ENCODE measurements at regions not wholly inside any gene's neighbourhood (a gene's known extent, or its start where the extent isn't known, plus 50 kb on each side); places are given as distances from the start of the nearest gene placed in this dataset.

DNA sequence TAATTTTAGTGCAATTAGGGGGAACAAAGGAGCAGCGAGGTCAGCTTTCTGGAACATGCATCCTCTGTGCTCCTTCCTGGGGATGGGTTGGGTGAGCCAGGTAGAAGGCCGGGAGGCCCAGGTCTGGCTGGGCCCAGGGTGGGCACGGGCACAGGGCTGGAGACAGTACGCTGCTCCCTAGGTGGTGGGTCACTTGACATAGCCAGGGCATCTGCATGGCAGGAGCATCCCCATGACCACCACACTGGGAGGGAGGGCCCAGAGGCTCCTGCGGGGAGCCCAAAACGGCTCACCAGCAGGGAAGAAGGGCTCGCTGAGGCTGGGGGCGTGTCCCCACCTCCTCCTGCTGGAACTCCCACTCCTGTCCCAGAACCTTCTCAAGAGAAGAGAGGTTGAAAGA, 216.8 kb downstream of the NXNL2 start:
- Histone ChIP-seq H3K9me3 (no peaks in the 10 kb centered on the region), H3K27ac (no peak overlapping the region), H3K4me1 (peaks cover 0 to 8% of the 10 kb centered on the region in 2 donors), H3K27me3 (no peaks in the 10 kb centered on the region), H3K4me3 (no peak overlapping the region), H3K36me3 (no peaks in the 10 kb centered on the region)
- no peak for DNase-seq
- intact Hi-C loops (cut with DNase I; ENCODE audit: low total_unique reads), result no loop called here
- TF ChIP-seq, protein P1, sequence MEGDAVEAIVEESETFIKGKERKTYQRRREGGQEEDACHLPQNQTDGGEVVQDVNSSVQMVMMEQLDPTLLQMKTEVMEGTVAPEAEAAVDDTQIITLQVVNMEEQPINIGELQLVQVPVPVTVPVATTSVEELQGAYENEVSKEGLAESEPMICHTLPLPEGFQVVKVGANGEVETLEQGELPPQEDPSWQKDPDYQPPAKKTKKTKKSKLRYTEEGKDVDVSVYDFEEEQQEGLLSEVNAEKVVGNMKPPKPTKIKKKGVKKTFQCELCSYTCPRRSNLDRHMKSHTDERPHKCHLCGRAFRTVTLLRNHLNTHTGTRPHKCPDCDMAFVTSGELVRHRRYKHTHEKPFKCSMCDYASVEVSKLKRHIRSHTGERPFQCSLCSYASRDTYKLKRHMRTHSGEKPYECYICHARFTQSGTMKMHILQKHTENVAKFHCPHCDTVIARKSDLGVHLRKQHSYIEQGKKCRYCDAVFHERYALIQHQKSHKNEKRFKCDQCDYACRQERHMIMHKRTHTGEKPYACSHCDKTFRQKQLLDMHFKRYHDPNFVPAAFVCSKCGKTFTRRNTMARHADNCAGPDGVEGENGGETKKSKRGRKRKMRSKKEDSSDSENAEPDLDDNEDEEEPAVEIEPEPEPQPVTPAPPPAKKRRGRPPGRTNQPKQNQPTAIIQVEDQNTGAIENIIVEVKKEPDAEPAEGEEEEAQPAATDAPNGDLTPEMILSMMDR (IDR thresholded peaks at IDR 0.05), result no peak
- no peak for TF ChIP-seq POLR2A (IDR thresholded peaks at IDR 0.05)

GRCh38 chr9:88753691-88754367, 218.9 kb downstream of the NXNL2 start:
- DNase-seq, result no peak
- no peak overlapping the region for H3K4me3 ChIP-seq
- H3K36me3 ChIP-seq, result no peaks in the 10 kb centered on the region
- H3K27ac ChIP-seq, result no peak overlapping the region
- no peaks in the 10 kb centered on the region for H3K27me3 ChIP-seq
- intact Hi-C loops (cut with DNase I; ENCODE audit: low total_unique reads), result no loop called here
- no peaks in the 10 kb centered on the region for H3K4me1 ChIP-seq
- no peaks in the 10 kb centered on the region for H3K9me3 ChIP-seq
- no peak for TF ChIP-seq POLR2A (IDR thresholded peaks at IDR 0.05)
- TF ChIP-seq, protein P1 (IDR thresholded peaks at IDR 0.05), result no peak

DNA sequence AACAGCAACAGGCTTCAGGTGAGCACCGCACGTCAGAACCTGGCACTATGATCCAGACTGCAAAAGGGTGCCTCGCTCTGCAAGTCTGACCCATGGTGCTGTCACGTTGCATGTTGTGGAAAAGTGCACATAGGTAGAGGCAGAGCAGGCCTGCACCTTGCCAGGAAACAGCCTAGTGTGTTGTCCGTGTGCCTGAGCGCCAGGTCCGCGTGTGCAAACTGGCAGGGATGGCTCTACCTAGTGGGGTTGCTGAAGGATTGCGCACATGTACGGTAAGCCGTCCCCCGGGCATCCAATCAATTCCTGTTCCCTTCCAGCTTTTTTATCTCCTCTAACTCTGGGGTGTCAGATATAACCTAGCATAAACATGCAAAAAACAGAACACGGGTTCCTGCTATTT, 219.5 kb downstream of the NXNL2 start:
- no peaks in the 10 kb centered on the region for H3K9me3 ChIP-seq
- no peak overlapping the region for H3K27ac ChIP-seq
- DNase-seq, result no peak
- H3K36me3 ChIP-seq, result no peaks in the 10 kb centered on the region
- TF ChIP-seq, protein P1 (IDR thresholded peaks at IDR 0.05), result no peak
- no peak for TF ChIP-seq POLR2A (IDR thresholded peaks at IDR 0.05)
- intact Hi-C loops (cut with DNase I; ENCODE audit: low total_unique reads), result no loop called here
- H3K4me3 ChIP-seq, result no peak overlapping the region
- no peaks in the 10 kb centered on the region for H3K4me1 ChIP-seq
- H3K27me3 ChIP-seq, result no peaks in the 10 kb centered on the region

DNA sequence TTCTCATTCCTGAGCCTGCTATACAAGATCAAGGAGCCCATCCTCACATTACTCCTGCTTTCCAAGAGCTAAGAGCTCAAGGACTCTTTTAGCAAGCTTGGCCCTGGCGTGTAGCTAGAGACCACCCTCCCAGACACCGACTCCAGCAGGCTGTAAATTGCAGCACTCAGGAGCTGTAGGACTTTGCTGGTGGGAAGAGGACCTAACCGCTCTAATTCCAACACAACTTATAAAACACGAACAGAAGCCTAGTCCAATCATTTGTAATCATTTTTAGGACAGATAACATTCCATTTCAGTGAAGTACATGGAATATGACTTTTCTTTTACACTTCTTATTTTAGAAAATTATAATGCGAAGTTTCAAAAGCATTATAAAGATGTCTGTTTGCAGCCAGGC, 219.9 kb downstream of the NXNL2 start:
- intact Hi-C loops (cut with DNase I; ENCODE audit: low total_unique reads), result no loop called here
- no peaks in the 10 kb centered on the region for H3K9me3 ChIP-seq
- H3K4me1 ChIP-seq, result no peaks in the 10 kb centered on the region
- no peak for TF ChIP-seq POLR2A (IDR thresholded peaks at IDR 0.05)
- TF ChIP-seq, protein P1 (IDR thresholded peaks at IDR 0.05), result no peak
- no peaks in the 10 kb centered on the region for H3K36me3 ChIP-seq
- H3K27me3 ChIP-seq, result no peaks in the 10 kb centered on the region
- peak overlapping the region in 1 of 2 donors; percentile 23 for H3K27ac ChIP-seq
- H3K4me3 ChIP-seq, result no peak overlapping the region
- no peak for DNase-seq

GRCh38 chr9:88757406-88758010, 222.5 kb downstream of the NXNL2 start:
- intact Hi-C loops (cut with DNase I; ENCODE audit: low total_unique reads), result no loop called here
- H3K4me1 ChIP-seq, result no peaks in the 10 kb centered on the region

More at GRCh38 chr9:88757406-88758010, 222.5 kb downstream of the NXNL2 start:
- H3K4me3 ChIP-seq, result no peak overlapping the region
- H3K27me3 ChIP-seq, result no peaks in the 10 kb centered on the region
- no peak overlapping the region for H3K27ac ChIP-seq
- H3K9me3 ChIP-seq, result no peaks in the 10 kb centered on the region
- DNase-seq, result no peak
- no peaks in the 10 kb centered on the region for H3K36me3 ChIP-seq
- TF ChIP-seq, protein P1 (IDR thresholded peaks at IDR 0.05), result no peak
- TF ChIP-seq POLR2A (IDR thresholded peaks at IDR 0.05), result no peak
